Activated CD4-positive, alpha-beta T cell treated with anti-CD3 and anti-CD28 coated beads, Interleukin-2, amount 10 ng/mL, durations not matched to agents 7 days and 5 days (primary cell): ENCODE measurements at regions not wholly inside any gene's neighbourhood (a gene's known extent, or its start where the extent isn't known, plus 50 kb on each side); places are given as distances from the start of the nearest gene placed in this dataset.
"Not testable (repeated sequence)": the region's sequence is repeated elsewhere in the genome, so short reads cannot be mapped to it uniquely, and the experiment has no call there.

Experiments used
- CTCF ChIA-PET: fragments of 350-600 bp; sonication (Branson Sonifier 250); formaldehyde crosslinking; loops from one replicate; lab custom pipeline; 2021; ENCODE audit warnings: antibody characterized with exemption; lab: Charles Lee
- POLR2A ChIA-PET: fragments of 350-600 bp; sonication (Branson Sonifier 250); formaldehyde crosslinking; loops from one replicate; lab custom pipeline; 2021; ENCODE audit warnings: antibody characterized with exemption; lab: Charles Lee
- DNase-seq: peaks from one replicate; pipeline ENCODE4 v3.0.0-alpha.2; 2020
- H3K27ac Mint-ChIP-seq: one replicate; pipeline ENCODE4 v1.8.0; 2021; ENCODE audit warnings: mild to moderate bottlenecking, moderate library complexity, mixed read lengths
- H3K27me3 Mint-ChIP-seq: one replicate; pipeline ENCODE4 v1.8.0; 2021; ENCODE audit warnings: mixed read lengths
- H3K36me3 Mint-ChIP-seq: one replicate; pipeline ENCODE4 v1.8.0; 2021; ENCODE audit warnings: low read depth, mixed read lengths
- H3K4me1 Mint-ChIP-seq: one replicate; pipeline ENCODE4 v1.8.0; 2021; ENCODE audit warnings: mixed read lengths
- H3K4me3 Mint-ChIP-seq: one replicate; pipeline ENCODE4 v1.8.0; 2021; ENCODE audit warnings: mild to moderate bottlenecking, moderate library complexity, mixed read lengths
- H3K9me3 Mint-ChIP-seq: one replicate; pipeline ENCODE4 v1.8.0; 2021; ENCODE audit warnings: mixed read lengths

DNA sequence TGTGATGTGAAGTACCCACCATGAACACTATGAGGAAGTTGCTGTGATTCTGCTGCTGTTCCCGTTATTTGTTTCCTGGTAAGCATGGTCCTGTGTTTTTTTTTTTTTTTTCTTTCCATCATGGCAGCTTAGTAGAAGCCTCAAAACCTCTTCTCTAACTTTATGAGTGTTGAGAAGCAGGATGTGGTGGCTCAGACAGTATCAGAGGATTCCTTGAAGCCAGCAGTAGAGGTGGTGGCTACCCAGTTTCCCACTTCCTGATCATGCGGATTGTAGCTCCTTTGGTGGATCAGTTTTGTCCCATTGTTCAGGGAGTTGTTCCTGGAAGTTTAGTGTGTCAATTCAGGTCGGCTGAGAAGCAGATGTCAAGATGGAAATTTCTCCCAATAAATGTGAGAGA lies 175.8 kb downstream of the ATP23 start:
- POLR2A ChIA-PET: no interaction called here
- no peaks in the 10 kb centered on the region for H3K4me1 Mint-ChIP-seq
- CTCF ChIA-PET: no interaction called here

DNA sequence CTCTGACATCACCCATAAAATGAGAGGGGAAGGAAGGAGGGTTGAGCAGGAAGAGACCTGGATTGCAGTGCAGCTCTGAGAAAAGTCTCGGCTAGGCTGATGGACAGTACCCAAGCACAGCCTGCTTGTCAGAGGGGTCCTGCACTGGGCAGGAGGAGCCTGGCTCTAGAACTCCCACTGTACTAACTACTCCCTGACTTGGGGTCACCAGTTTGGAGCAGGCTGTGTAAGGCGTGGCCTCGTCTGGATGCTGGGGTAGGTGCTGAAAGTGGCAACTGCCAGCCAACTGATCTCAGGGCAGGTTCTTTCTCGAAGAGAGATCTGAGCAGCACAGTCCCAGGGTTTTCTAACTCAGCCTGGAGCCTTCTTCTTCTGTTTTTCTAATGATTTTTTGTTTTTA lies 176.3 kb downstream of the ATP23 start:
- no peak for DNase-seq
- H3K4me3 Mint-ChIP-seq: no peak overlapping the region
- POLR2A ChIA-PET: no interaction called here
- CTCF ChIA-PET: no interaction called here
- H3K9me3 Mint-ChIP-seq: no peaks in the 10 kb centered on the region
- H3K27me3 Mint-ChIP-seq: no peaks in the 10 kb centered on the region
- H3K27ac Mint-ChIP-seq: no peak overlapping the region
- H3K36me3 Mint-ChIP-seq: no peaks in the 10 kb centered on the region
- no peaks in the 10 kb centered on the region for H3K4me1 Mint-ChIP-seq

More for the DNA sequence above, 175.8 kb downstream of the ATP23 start:
- Mint-ChIP-seq H3K4me3 (no peak overlapping the region), H3K36me3 (no peaks in the 10 kb centered on the region), H3K9me3 (no peaks in the 10 kb centered on the region), H3K27me3 (no peaks in the 10 kb centered on the region), H3K27ac (no peak overlapping the region)
- no peak for DNase-seq

DNA sequence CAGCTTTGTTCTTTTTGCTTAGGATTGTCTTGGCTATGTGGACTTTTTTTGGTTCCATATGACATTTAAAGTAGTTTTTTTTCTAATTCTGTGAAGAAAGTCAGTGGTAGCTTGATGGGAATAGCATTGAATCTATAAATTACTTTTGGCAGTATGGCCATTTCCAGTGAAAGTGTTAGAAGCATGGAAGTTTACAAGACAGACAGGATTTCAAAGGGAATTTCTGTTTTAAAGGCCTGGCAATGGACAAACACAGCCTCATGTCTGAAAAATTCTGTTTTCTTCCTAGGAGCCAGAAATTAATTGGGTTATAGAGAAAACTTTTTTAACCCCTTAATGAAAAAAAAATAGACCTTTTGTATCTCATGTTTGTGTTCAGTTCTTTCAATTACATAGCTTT lies 184.4 kb downstream of the ATP23 start:
- CTCF ChIA-PET: interaction anchor here (1.3 kb wide), 1 partner anchor 20 kb away, joined by 3 read pairs; no protein-coding TSS in a partner anchor
- H3K4me3 Mint-ChIP-seq, DNase-seq, POLR2A ChIA-PET, H3K4me1 Mint-ChIP-seq, H3K36me3 Mint-ChIP-seq, H3K27me3 Mint-ChIP-seq, H3K9me3 Mint-ChIP-seq, H3K27ac Mint-ChIP-seq: not testable (repeated sequence)

DNA sequence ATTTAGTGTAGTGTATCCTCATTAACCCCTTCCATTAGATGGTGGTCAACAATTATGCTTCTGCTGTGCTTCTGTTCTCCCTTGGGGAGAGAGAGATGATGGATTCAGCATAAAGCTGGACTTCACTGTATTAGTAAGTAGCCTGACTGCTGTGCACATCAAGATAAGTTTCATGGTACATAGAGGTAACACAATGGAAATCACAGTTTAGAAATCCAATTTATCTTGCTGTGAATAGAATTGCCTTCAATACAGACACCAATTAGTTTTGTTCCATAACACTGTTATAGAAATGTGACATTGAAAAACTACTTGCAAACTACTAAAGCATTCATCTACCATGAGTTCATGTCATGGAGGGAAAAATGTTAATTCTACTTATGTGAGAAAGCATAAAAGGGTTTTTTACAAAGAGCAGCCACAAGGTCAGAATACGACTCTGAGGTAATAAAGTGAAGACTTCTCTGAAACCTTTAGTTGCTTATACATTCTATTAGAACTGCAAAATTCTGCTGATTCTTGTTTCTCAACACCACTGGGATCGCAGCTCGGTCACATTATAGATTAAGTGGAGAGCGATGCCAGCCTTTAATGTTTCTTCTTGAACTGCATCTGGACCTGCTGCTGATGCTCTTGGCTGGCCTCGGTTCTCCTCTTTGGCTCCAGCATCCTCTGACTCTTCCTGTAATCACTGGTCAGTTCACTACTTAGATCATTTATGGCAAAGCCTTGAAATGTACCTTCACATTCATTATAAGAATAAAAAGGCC lies 190.8 kb downstream of the ATP23 start:
- no peak for DNase-seq
- peaks cover 9% of the 10 kb centered on the region for H3K27me3 Mint-ChIP-seq
- ChIA-PET CTCF (interaction anchor here (0.6 kb wide), 1 partner anchor 32 kb away, joined by 3 read pairs; no protein-coding TSS in a partner anchor), POLR2A (no interaction called here)
- no peaks in the 10 kb centered on the region for H3K9me3 Mint-ChIP-seq
- H3K27ac Mint-ChIP-seq: no peak overlapping the region
- H3K36me3 Mint-ChIP-seq: no peaks in the 10 kb centered on the region
- H3K4me1 Mint-ChIP-seq: no peaks in the 10 kb centered on the region
- no peak overlapping the region for H3K4me3 Mint-ChIP-seq

DNA sequence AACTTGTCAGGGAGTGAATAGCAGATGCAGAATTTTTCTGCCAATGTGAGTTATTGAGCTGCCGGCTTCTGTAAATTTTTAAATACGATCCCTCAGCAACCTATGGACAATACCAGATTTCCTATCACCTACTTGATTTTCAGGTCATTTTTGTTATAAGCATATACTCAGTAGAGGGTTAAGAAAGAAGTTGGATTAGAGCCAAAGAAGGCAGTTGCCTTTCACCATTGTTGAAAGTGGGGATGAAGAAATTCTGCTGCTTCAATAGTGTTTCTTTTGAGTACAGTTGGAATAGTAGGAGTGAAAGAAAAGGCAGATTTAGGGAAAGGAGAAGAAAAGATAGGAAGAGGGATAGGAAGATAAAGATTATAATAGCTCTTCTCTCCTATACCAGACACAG lies 197.1 kb downstream of the ATP23 start:
- H3K4me3 Mint-ChIP-seq: no peak overlapping the region

DNA sequence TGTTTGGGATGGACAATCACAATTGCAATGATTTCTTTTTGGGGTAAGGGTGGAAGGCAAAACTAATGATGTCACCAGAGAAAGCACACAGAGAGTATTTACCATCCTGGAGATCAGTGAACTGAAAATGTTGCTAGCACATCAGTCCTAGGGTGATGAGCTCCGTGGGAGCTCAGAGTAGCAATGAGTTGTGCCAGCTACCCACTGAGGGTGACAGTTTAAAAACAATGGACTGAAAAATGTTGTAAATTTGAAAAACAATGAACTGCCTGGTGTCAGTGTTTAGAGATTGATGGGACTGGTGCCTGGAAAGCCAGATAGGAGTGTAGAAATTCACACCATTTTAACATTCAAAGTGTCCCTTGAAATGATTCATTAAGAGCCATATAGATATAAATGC lies 198.5 kb downstream of the ATP23 start:
- Mint-ChIP-seq H3K27me3 (peaks cover 3% of the 10 kb centered on the region), H3K4me3 (no peak overlapping the region), H3K9me3 (no peaks in the 10 kb centered on the region), H3K4me1 (no peaks in the 10 kb centered on the region), H3K36me3 (no peaks in the 10 kb centered on the region), H3K27ac (no peak overlapping the region)
- DNase-seq: no peak
- ChIA-PET POLR2A (no interaction called here), CTCF (interaction anchor here (0.7 kb wide), 1 partner anchor 39 kb away, joined by 3 read pairs; no protein-coding TSS in a partner anchor)

More for the DNA sequence above, 197.1 kb downstream of the ATP23 start:
- no peak overlapping the region for H3K27ac Mint-ChIP-seq
- no peaks in the 10 kb centered on the region for H3K36me3 Mint-ChIP-seq
- no peaks in the 10 kb centered on the region for H3K9me3 Mint-ChIP-seq
- H3K27me3 Mint-ChIP-seq: peaks cover 3% of the 10 kb centered on the region
- POLR2A ChIA-PET: no interaction called here
- H3K4me1 Mint-ChIP-seq: no peaks in the 10 kb centered on the region
- CTCF ChIA-PET: interaction anchor here (1.1 kb wide), 1 partner anchor 43 kb away, joined by 3 read pairs; no protein-coding TSS in a partner anchor
- DNase-seq: no peak

DNA sequence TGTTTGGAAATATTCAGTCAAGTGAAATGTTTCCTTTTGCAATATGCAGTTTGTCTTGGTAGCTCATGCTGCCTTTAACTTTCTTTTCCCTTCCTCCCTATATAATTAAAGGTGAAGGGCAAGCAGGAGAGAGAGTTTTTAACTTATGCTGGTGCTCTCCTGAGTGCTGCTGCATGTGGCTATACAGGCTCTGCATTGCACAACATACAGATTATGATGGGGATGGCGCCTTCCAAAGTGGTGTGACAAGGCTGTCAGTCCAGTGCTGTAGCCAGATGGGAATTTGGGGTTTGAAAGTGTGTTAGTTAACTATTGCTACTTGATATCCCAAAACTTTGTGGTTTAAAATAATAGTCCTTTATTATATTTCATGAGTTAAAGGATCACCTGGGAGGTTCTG lies 199.0 kb downstream of the ATP23 start:
- CTCF ChIA-PET: no interaction called here
- Mint-ChIP-seq H3K36me3 (no peaks in the 10 kb centered on the region), H3K4me3 (no peak overlapping the region), H3K4me1 (no peaks in the 10 kb centered on the region), H3K27me3 (no peaks in the 10 kb centered on the region), H3K27ac (no peak overlapping the region), H3K9me3 (no peaks in the 10 kb centered on the region)
- DNase-seq: no peak
- POLR2A ChIA-PET: no interaction called here

DNA sequence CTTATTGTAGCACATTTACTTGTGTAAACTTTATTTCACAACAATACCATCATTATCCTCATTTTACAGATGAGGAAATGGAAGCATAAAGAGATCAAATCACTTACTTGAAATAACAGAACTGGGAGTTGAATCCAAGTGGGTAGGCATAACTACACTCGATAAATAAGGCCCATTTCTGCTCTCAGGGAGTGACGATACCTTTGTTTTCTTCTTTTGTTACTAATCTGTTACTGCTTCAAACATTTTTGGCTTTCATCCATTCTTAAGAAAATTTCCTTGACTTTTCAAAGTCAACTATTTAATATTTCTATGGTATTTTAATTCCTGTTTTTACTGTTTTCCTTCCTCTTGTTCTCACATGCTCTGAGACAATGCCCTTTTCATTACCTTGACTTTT lies 201.6 kb downstream of the ATP23 start:
- Mint-ChIP-seq H3K27me3 (peaks cover 3% of the 10 kb centered on the region), H3K4me1 (no peaks in the 10 kb centered on the region), H3K4me3 (no peak overlapping the region), H3K36me3 (no peaks in the 10 kb centered on the region), H3K27ac (no peak overlapping the region), H3K9me3 (peaks cover 1% of the 10 kb centered on the region)
- CTCF ChIA-PET: no interaction called here
- POLR2A ChIA-PET: no interaction called here
- no peak for DNase-seq

DNA sequence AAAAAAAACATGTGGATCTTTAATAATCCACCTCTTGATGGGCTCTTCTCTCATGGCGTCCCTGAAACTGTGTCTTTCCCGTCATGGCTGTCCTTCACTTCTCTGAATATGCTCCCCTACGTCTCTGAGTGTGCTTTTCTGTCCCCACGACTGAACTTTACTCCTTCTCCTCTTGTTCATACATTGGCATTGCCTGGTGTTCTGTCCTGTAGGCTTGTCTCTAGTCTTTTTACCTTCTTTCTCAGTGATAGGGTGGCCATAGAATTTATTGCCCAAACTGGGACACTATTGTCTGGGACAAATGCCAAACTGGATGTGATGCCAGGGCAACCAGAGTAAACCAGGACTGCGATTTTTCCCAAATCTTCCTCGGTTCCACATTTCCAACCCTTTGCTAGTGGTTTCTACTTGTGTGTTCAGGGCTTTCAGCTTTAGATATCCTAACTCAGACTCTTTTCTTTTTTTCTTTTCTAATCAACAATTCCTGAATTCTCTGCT lies 202.2 kb downstream of the ATP23 start:
- H3K27ac Mint-ChIP-seq: no peak overlapping the region
- POLR2A ChIA-PET: no interaction called here
- no peaks in the 10 kb centered on the region for H3K36me3 Mint-ChIP-seq
- CTCF ChIA-PET: no interaction called here
- peaks cover 3% of the 10 kb centered on the region for H3K27me3 Mint-ChIP-seq
- DNase-seq: no peak
- H3K4me3 Mint-ChIP-seq: no peak overlapping the region
- H3K4me1 Mint-ChIP-seq: no peaks in the 10 kb centered on the region
- H3K9me3 Mint-ChIP-seq: peaks cover 1% of the 10 kb centered on the region

DNA sequence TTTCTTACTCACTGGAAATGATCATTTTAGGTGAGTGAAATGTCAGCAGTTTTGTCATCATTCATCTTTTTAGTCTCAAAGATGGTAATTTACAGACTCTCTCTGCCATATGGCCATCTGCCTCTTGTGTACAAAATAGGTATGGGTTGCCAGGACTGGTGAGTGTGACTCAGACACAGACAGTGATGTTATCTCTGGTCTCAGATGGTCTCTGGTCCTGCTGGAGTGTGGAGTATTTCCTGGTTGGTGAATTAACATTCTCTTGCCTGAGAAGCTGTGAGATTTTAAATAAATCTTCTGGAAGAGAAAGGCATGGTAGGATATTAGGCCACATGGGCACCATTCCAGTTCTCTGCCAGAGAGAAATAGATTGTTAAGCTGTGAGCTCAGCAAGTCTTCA lies 207.0 kb downstream of the ATP23 start:
- ChIA-PET CTCF (no interaction called here), POLR2A (no interaction called here)
- no peak overlapping the region for H3K27ac Mint-ChIP-seq
- H3K9me3 Mint-ChIP-seq: peaks cover 1% of the 10 kb centered on the region
- no peak overlapping the region for H3K4me3 Mint-ChIP-seq
- no peak for DNase-seq
- no peaks in the 10 kb centered on the region for H3K4me1 Mint-ChIP-seq
- no peaks in the 10 kb centered on the region for H3K36me3 Mint-ChIP-seq
- peaks cover 3% of the 10 kb centered on the region for H3K27me3 Mint-ChIP-seq

DNA sequence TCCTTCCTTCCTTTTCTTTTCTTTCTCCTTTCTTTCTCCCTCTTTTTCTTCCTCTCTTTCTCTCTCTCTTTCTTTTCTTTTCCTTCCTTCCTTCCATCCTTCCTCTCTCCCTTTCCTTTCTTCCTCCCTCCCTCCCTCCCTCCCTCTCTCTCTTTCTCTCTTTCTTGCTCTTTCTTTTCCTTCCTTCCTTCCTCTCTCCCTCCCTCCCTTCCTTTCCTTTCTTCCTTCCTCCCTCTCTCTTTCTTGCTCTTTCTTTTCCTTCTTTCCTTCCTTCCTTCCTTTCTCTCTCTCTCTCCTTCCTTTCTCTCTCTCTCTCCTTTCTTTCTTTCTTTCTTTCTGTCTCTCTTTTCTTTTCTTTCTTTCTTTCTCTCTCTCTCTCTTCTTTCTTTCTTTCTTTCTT lies 207.6 kb downstream of the ATP23 start:
- Mint-ChIP-seq H3K9me3 (peaks cover 1% of the 10 kb centered on the region), H3K4me1 (no peaks in the 10 kb centered on the region), H3K36me3 (no peaks in the 10 kb centered on the region), H3K4me3 (no peak overlapping the region), H3K27ac (no peak overlapping the region), H3K27me3 (peaks cover 3% of the 10 kb centered on the region)
- ChIA-PET POLR2A (no interaction called here), CTCF (no interaction called here)
- no peak for DNase-seq

DNA sequence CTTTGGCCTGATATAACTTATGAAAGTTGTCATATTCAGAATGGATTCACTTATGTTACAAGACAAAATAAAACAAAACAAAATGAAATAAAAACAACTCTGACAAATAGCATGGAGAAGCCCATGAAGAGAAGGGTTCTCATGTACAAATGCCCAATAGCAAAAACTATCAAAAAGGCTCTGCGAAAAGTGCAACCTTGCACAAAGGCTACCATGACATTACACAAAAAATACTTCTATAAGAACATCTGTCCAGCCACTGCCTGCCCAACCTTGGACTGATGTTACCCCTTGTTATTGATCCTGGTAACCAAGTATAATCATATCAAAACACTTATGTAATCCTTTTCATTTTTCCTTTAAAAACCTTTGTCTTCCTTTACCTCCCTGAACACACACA lies 213.0 kb downstream of the ATP23 start:
- H3K27me3 Mint-ChIP-seq: no peaks in the 10 kb centered on the region
- H3K36me3 Mint-ChIP-seq: no peaks in the 10 kb centered on the region
- DNase-seq: no peak
- no peaks in the 10 kb centered on the region for H3K4me1 Mint-ChIP-seq
- H3K9me3 Mint-ChIP-seq: no peaks in the 10 kb centered on the region
- H3K27ac Mint-ChIP-seq: no peak overlapping the region
- POLR2A ChIA-PET: no interaction called here
- CTCF ChIA-PET: no interaction called here
- H3K4me3 Mint-ChIP-seq: no peak overlapping the region

DNA sequence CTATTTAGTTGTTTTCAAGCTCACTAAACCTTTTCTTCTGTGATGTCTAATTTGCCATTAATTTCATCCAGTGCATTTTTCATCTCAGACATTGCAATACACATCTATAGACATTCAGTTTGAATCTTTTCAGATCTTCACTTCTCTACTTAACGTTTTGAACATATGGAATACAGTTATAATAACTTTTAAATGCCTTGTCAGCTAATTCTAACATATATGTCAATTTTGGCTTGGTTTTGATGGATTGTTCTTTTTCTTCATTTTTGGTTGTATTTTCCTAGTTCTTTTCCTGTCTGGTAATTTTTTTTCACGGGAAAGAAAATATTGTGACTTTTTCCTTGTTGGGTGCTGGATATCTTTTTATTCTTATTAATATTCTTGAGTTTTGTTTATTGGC lies 215.3 kb downstream of the ATP23 start:
- H3K4me3 Mint-ChIP-seq: no peak overlapping the region
- CTCF ChIA-PET: no interaction called here

DNA sequence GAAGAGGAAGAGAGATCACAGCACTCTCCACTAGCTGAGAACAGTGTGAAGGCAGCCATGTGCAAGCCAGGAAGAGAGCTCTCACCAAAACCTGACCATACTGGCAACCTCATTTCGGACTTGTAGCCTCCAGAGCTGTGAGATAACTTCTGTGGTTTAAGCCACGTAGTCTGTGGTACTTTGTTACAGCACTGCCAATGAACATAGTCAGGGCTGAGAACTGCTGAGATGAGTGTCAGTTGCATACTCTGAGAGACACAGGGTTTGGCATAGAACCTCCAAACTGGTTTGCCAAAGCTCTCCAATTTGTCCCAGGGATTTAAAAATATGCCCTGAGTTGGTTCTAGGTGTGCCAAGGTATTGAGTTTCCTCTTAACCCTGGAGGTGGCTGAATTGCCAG lies 218.6 kb downstream of the ATP23 start:
- no peaks in the 10 kb centered on the region for H3K9me3 Mint-ChIP-seq
- no peaks in the 10 kb centered on the region for H3K36me3 Mint-ChIP-seq
- CTCF ChIA-PET: no interaction called here
- POLR2A ChIA-PET: no interaction called here
- no peaks in the 10 kb centered on the region for H3K4me1 Mint-ChIP-seq
- DNase-seq: no peak
- H3K4me3 Mint-ChIP-seq: no peak overlapping the region
- no peaks in the 10 kb centered on the region for H3K27me3 Mint-ChIP-seq
- no peak overlapping the region for H3K27ac Mint-ChIP-seq

More for the DNA sequence above, 215.3 kb downstream of the ATP23 start:
- Mint-ChIP-seq H3K36me3 (no peaks in the 10 kb centered on the region), H3K4me1 (no peaks in the 10 kb centered on the region), H3K27ac (no peak overlapping the region), H3K9me3 (no peaks in the 10 kb centered on the region), H3K27me3 (no peaks in the 10 kb centered on the region)
- DNase-seq: no peak
- POLR2A ChIA-PET: no interaction called here
